ENCODE measurements at regions not wholly inside any gene's neighbourhood (a gene's known extent, or its start where the extent isn't known, plus 50 kb on each side); places are given as distances from the start of the nearest gene placed in this dataset.

- Histone ChIP-seq H3K36me3 (ENCODE audit: control insufficient read depth in 2 of 2, extremely low read depth in 1 of 2, insufficient read depth in 1 of 2, low read length in 1 of 2) (no peaks in the 10 kb centered on the region), H3K27ac (ENCODE audit: low read length) (no peak overlapping the region), H3K27me3 (replicated peaks in 1 of 2; ENCODE audit: control insufficient read depth in 2 of 2, extremely low read depth in 1 of 2, insufficient read depth in 2 of 2, low read length in 1 of 2) (peaks cover 0 to 6% of the 10 kb centered on the region in 2 experiments), H3K4me3 (ENCODE audit: control insufficient read depth in 1 of 2, extremely low read depth in 1 of 2, low read length in 1 of 2) (no peak overlapping the region), H3K9me3 (no peaks in the 10 kb centered on the region), H3K4me1 (ENCODE audit: control insufficient read depth in 1 of 2, extremely low read depth in 1 of 2, insufficient read depth in 2 of 2, low read length in 2 of 2) (no peaks in the 10 kb centered on the region)
- Mint-ChIP-seq H3K4me1 (no peaks in the 10 kb centered on the region), H3K9me3 (no peaks in the 10 kb centered on the region), H3K4me3 (no peak overlapping the region), H3K27ac (no peak overlapping the region), H3K36me3 (no peaks in the 10 kb centered on the region), H3K27me3 (peaks cover 7 to 8% of the 10 kb centered on the region in 2 donors)
- DNase-seq (no peak), ATAC-seq (replicated peaks in 1 of 4) (no peak)
- CTCF ChIA-PET, result no interaction called here
- WGBS (ENCODE audit: insufficient coverage), result 0% methylated on average over 1 of the region's 2 CpGs
- POLR2A ChIA-PET, result no interaction called here
Observed at GRCh38 chr13:110037925-110038573, 251.7 kb upstream of the IRS2 start.

- no peak overlapping the region for H3K27ac Mint-ChIP-seq
- Histone ChIP-seq H3K36me3 (ENCODE audit: control insufficient read depth in 2 of 2, extremely low read depth in 1 of 2, insufficient read depth in 1 of 2, low read length in 1 of 2) (no peaks in the 10 kb centered on the region), H3K9me3 (no peaks in the 10 kb centered on the region), H3K4me3 (ENCODE audit: control insufficient read depth in 1 of 2, extremely low read depth in 1 of 2, low read length in 1 of 2) (no peak overlapping the region), H3K27ac (ENCODE audit: low read length) (no peak overlapping the region), H3K4me1 (ENCODE audit: control insufficient read depth in 1 of 2, extremely low read depth in 1 of 2, insufficient read depth in 2 of 2, low read length in 2 of 2) (no peaks in the 10 kb centered on the region), H3K27me3 (replicated peaks in 1 of 2; ENCODE audit: control insufficient read depth in 2 of 2, extremely low read depth in 1 of 2, insufficient read depth in 2 of 2, low read length in 1 of 2) (peaks cover 0 to 6% of the 10 kb centered on the region in 2 experiments)
- WGBS (ENCODE audit: insufficient coverage), result no CpG with 5 or more reads among the region's 3 CpGs
- no peaks in the 10 kb centered on the region for H3K36me3 Mint-ChIP-seq
- H3K4me1 Mint-ChIP-seq, result no peaks in the 10 kb centered on the region
- DNase-seq (no peak), ATAC-seq (replicated peaks in 1 of 4) (no peak)
- H3K4me3 Mint-ChIP-seq, result no peak overlapping the region
- POLR2A ChIA-PET, result no interaction called here
- H3K27me3 Mint-ChIP-seq, result peaks cover 7 to 8% of the 10 kb centered on the region in 2 donors
- CTCF ChIA-PET, result no interaction called here
- H3K9me3 Mint-ChIP-seq, result no peaks in the 10 kb centered on the region
Observed at GRCh38 chr13:110036060-110036459, 249.7 kb upstream of the IRS2 start.

GRCh38 chr13:110034031-110034549, 247.7 kb upstream of the IRS2 start:
- Mint-ChIP-seq H3K4me1 (no peaks in the 10 kb centered on the region), H3K36me3 (no peaks in the 10 kb centered on the region), H3K27me3 (peaks cover 6 to 7% of the 10 kb centered on the region in 2 donors), H3K4me3 (no peak overlapping the region), H3K27ac (no peak overlapping the region), H3K9me3 (no peaks in the 10 kb centered on the region)
- H3K27me3 ChIP-seq (replicated peaks in 1 of 2; ENCODE audit: control insufficient read depth in 2 of 2, extremely low read depth in 1 of 2, insufficient read depth in 2 of 2, low read length in 1 of 2), result peaks cover 0 to 6% of the 10 kb centered on the region in 2 experiments
- H3K9me3 ChIP-seq, result no peaks in the 10 kb centered on the region
- no peak for ATAC-seq (replicated peaks in 1 of 4)
- H3K27ac ChIP-seq (ENCODE audit: low read length), result no peak overlapping the region
- no peak overlapping the region for H3K4me3 ChIP-seq (ENCODE audit: control insufficient read depth in 1 of 2, extremely low read depth in 1 of 2, low read length in 1 of 2)
- H3K4me1 ChIP-seq (ENCODE audit: control insufficient read depth in 1 of 2, extremely low read depth in 1 of 2, insufficient read depth in 2 of 2, low read length in 2 of 2), result no peaks in the 10 kb centered on the region
- no CpG with 5 or more reads among the region's 4 CpGs for WGBS (ENCODE audit: insufficient coverage)
- CTCF ChIA-PET, result no interaction called here
- POLR2A ChIA-PET, result no interaction called here
- no peaks in the 10 kb centered on the region for H3K36me3 ChIP-seq (ENCODE audit: control insufficient read depth in 2 of 2, extremely low read depth in 1 of 2, insufficient read depth in 1 of 2, low read length in 1 of 2)
- DNase-seq, result no peak

GRCh38 chr13:110032969-110033368, 246.6 kb upstream of the IRS2 start:
- DNase-seq, result no peak
- Mint-ChIP-seq H3K4me1 (no peaks in the 10 kb centered on the region), H3K4me3 (no peak overlapping the region), H3K27me3 (peaks cover 3 to 4% of the 10 kb centered on the region in 2 donors), H3K9me3 (no peaks in the 10 kb centered on the region), H3K36me3 (no peaks in the 10 kb centered on the region), H3K27ac (no peak overlapping the region)
- no peaks in the 10 kb centered on the region for H3K36me3 ChIP-seq (ENCODE audit: control insufficient read depth in 2 of 2, extremely low read depth in 1 of 2, insufficient read depth in 1 of 2, low read length in 1 of 2)
- no peak overlapping the region for H3K27ac ChIP-seq (ENCODE audit: low read length)
- H3K4me3 ChIP-seq (ENCODE audit: control insufficient read depth in 1 of 2, extremely low read depth in 1 of 2, low read length in 1 of 2), result no peak overlapping the region
- H3K4me1 ChIP-seq (ENCODE audit: control insufficient read depth in 1 of 2, extremely low read depth in 1 of 2, insufficient read depth in 2 of 2, low read length in 2 of 2), result no peaks in the 10 kb centered on the region
- ChIA-PET POLR2A (no interaction called here), CTCF (no interaction called here)
- H3K27me3 ChIP-seq (replicated peaks in 1 of 2; ENCODE audit: control insufficient read depth in 2 of 2, extremely low read depth in 1 of 2, insufficient read depth in 2 of 2, low read length in 1 of 2), result peaks cover 0 to 6% of the 10 kb centered on the region in 2 experiments
- ATAC-seq (replicated peaks in 1 of 4), result no peak
- 50% methylated on average over 5 of the region's 5 CpGs for WGBS (ENCODE audit: insufficient coverage)
- no peaks in the 10 kb centered on the region for H3K9me3 ChIP-seq

- WGBS (ENCODE audit: insufficient coverage), result 80% methylated on average over 1 of the region's 7 CpGs
- H3K27ac Mint-ChIP-seq, result no peak overlapping the region
- no peaks in the 10 kb centered on the region for H3K4me1 Mint-ChIP-seq
- ChIA-PET CTCF (no interaction called here), POLR2A (no interaction called here)
- no peaks in the 10 kb centered on the region for H3K9me3 Mint-ChIP-seq
- Histone ChIP-seq H3K9me3 (no peaks in the 10 kb centered on the region), H3K4me3 (ENCODE audit: control insufficient read depth in 1 of 2, extremely low read depth in 1 of 2, low read length in 1 of 2) (no peak overlapping the region), H3K36me3 (ENCODE audit: control insufficient read depth in 2 of 2, extremely low read depth in 1 of 2, insufficient read depth in 1 of 2, low read length in 1 of 2) (no peaks in the 10 kb centered on the region), H3K27ac (ENCODE audit: low read length) (no peak overlapping the region), H3K27me3 (replicated peaks in 1 of 2; ENCODE audit: control insufficient read depth in 2 of 2, extremely low read depth in 1 of 2, insufficient read depth in 2 of 2, low read length in 1 of 2) (no peaks in the 10 kb centered on the region), H3K4me1 (ENCODE audit: control insufficient read depth in 1 of 2, extremely low read depth in 1 of 2, insufficient read depth in 2 of 2, low read length in 2 of 2) (no peaks in the 10 kb centered on the region)
- no peaks in the 10 kb centered on the region for H3K36me3 Mint-ChIP-seq
- peaks cover 0 to 1% of the 10 kb centered on the region in 2 donors for H3K27me3 Mint-ChIP-seq
- ATAC-seq (replicated peaks in 1 of 4), result no peak
- no peak for DNase-seq
- H3K4me3 Mint-ChIP-seq, result no peak overlapping the region
Observed at GRCh38 chr13:110030394-110030928, 244.1 kb upstream of the IRS2 start.

GRCh38 chr13:110028838-110029621, 242.6 kb upstream of the IRS2 start:
- H3K27me3 Mint-ChIP-seq, result no peaks in the 10 kb centered on the region
- no peaks in the 10 kb centered on the region for H3K4me1 ChIP-seq (ENCODE audit: control insufficient read depth in 1 of 2, extremely low read depth in 1 of 2, insufficient read depth in 2 of 2, low read length in 2 of 2)
- H3K4me1 Mint-ChIP-seq, result no peaks in the 10 kb centered on the region
- no peaks in the 10 kb centered on the region for H3K9me3 Mint-ChIP-seq
- no peak overlapping the region for H3K27ac ChIP-seq (ENCODE audit: low read length)
- ChIA-PET POLR2A (no interaction called here), CTCF (no interaction called here)
- H3K9me3 ChIP-seq, result no peaks in the 10 kb centered on the region
- no peak overlapping the region for H3K4me3 ChIP-seq (ENCODE audit: control insufficient read depth in 1 of 2, extremely low read depth in 1 of 2, low read length in 1 of 2)
- ATAC-seq (replicated peaks in 1 of 4), result no peak
- H3K36me3 Mint-ChIP-seq, result no peaks in the 10 kb centered on the region
- no peak overlapping the region for H3K27ac Mint-ChIP-seq
- no peaks in the 10 kb centered on the region for H3K27me3 ChIP-seq (replicated peaks in 1 of 2; ENCODE audit: control insufficient read depth in 2 of 2, extremely low read depth in 1 of 2, insufficient read depth in 2 of 2, low read length in 1 of 2)
- DNase-seq, result no peak
- no peaks in the 10 kb centered on the region for H3K36me3 ChIP-seq (ENCODE audit: control insufficient read depth in 2 of 2, extremely low read depth in 1 of 2, insufficient read depth in 1 of 2, low read length in 1 of 2)
- 100% methylated on average over 1 of the region's 7 CpGs for WGBS (ENCODE audit: insufficient coverage)
- H3K4me3 Mint-ChIP-seq, result no peak overlapping the region

Data from T-cell (primary cell).